Stimulated activated naive CD4-positive, alpha-beta T cell (primary cell): ENCODE measurements at regions not wholly inside any gene's neighbourhood (a gene's known extent, or its start where the extent isn't known, plus 50 kb on each side); places are given as distances from the start of the nearest gene placed in this dataset.

Experiments
- DNase-seq, 6 experiments: peaks; one replicate each; lab custom pipeline; 2025; lab: John Stamatoyannopoulos, UW

DNA sequence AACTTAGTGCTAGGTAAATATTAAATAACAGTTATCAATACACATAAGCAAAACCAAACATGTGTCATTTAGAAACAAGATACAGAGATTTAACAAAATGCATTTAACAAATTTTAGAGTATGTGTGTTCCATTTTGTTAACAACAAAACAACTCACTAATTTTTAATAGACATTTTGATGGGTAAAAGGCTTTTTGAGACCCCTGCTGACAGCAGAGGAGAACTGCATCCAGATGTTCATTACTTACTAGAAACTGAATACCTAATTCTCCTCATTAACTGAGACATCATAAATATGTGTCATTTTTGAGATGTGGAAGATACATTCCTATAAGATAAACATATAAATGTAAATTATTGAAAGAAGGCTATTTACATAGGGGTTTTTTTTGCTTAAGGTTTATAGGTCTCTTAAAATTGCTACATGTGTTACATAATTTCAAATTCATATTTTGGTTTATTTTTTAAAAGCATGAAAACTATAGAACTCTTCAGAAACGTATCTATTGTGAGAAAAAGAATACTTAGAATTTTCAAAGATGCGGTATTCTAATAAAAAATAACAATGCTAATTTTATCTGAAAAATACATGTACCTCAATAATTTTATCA lies 1009.8 kb downstream of the TUSC7 start:
- no peak for DNase-seq

DNA sequence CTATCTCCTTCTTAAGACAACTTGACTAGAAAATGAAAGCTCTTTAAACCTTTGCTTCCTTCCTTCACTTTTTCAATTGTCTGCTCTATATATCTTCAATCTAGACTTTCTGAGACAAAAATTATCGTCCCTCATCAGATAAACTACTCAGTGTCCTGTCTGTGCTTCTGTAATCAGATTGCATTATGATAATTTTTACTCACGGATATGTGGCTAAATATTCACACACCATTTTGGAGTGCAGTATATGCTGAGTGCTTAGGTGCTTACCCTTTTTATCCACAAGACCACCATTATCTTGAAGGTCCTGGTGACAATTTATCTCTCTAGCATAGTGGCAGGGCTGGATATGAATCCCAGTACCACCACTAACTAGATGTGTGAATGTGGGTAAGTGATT lies 1012.3 kb downstream of the TUSC7 start:
- DNase-seq: no peak

DNA sequence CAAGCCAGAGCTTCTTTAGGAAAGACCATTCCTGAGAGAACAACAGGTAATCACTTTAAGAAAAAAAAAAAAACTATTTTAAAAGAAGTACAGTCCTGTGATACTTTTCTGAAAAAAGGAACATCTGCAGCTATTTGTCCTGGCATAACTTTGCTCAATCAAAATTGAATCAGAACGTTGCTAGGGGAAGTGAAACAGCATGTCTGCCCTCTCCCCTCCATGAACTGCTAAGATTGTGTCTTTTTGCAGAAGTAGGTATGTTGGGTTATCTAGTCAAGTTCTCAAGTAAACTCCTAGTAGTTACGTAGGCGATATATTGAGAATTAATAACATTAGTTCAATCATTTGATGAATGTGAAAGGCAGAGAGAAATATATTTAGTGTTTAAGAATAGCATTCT lies 1013.3 kb downstream of the TUSC7 start:
- DNase-seq: no peak

DNA sequence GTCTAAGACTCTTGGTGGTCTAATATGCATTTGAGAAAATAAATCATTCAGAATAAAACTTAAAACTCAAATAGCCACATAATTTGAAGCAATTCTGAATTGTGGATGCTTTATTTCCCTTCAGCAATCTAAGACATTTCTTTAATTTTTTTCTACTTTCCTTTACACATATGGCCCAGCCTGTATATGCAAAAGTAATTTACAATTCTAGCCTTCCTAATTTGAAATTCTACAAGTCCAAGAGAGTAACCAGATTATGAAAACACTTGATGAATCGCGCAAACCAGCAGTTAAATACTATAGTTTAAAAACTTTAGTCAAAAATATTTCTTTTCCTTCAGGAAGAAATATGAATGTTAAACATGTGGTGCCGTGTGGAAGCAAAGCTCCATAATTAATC lies 1014.2 kb downstream of the TUSC7 start:
- DNase-seq: no peak

DNA sequence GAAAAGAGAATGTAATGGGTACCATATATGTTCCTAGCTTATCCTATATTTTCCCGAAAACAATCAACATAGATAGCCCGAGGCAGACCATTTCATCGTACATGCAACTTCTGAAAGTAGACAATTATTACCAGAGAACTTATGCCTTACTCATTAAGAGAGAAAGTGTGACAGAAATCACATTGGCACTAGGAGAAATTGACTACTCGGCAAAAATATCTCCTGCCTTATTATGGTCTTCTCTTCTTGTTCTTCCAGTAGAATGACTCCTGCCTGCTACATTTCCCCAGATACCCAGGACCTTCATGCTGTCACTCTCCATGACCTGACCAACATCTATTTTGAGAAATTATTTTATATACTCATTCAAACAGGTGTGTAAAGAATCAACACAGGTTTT lies 1015.7 kb downstream of the TUSC7 start:
- DNase-seq: no peak

DNA sequence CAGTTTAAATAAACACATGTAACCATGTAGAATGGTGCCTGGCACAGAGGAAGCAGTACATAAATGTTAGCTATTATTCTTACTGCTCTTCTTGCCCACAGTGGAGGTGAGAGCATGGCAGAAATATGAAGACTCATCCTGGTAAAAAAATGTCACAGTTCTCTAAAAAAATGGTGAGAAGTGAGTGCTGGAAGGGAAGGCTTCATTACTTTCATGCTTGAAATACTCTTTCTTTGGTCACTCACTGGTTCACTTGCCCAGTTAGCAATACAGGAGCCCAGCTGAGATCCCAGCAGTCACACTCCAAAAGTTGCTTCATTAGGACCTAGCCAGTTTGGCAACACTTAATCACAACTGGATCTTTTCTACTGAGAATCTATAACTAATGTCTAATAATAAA lies 1017.2 kb downstream of the TUSC7 start:
- no peak for DNase-seq

DNA sequence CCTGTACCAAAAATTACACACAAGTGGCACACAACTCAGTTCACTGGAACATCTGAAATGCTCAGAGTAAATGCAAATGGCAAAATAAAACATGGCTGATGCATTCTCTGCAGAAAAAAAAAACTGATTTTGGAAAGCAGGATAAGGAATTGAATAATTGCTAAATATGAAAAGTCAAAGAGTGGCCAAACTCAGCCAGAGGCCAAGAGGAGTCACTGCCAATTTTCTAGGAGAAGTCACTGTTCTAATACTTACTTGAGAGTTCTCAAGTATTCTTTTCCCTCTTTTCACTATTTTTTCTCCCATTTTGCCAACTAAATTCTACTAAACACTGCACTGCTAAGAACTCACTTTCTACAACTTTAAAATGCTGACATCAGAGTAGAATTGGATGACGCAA lies 1018.6 kb downstream of the TUSC7 start:
- no peak for DNase-seq

DNA sequence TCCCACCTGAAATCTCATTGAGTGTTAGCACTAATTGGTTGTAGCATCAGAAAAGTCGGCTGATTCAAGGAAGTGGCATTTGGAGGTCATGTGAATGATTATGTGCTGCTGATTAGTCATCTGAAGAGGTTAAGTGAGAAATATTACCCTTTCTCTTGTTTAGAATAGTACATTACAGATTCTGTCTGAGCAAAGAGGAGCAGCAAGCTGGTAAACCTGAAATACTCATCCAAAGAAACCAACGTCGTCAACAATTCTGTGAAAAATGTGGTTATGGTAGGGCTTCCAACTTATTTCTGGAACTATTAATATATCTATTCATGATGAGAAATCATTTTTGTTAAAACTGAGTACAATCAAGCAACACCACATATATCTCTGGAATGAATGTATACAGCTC lies 1024.9 kb downstream of the TUSC7 start:
- no peak for DNase-seq

DNA sequence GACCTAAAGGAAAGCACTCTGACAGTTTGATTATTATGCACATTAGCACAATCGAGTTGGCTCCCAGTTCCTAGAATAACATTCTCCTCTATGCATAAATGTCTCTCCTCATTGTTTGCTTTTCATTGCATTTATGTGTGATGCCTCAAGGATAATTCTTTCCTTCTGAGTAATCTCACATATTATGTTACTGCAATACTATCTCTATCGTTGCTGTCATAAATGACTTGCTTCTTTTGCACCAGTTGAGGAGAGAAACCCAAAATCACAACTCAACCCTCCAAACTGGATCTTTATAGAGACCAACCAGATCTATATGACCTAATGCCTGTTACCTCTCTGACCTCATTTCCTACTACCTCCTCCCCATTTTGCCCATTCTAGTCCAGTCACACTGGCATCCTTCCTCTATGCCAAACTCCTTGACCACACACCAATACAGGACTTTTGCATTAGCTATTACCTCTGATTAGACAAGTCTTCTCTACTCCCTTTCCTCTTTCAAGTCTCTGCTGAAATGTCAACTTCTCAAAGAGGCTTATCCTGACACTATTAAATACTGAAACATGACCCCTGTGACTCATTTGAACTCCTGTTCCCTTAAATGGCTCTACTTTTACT lies 1026.0 kb downstream of the TUSC7 start:
- no peak for DNase-seq

DNA sequence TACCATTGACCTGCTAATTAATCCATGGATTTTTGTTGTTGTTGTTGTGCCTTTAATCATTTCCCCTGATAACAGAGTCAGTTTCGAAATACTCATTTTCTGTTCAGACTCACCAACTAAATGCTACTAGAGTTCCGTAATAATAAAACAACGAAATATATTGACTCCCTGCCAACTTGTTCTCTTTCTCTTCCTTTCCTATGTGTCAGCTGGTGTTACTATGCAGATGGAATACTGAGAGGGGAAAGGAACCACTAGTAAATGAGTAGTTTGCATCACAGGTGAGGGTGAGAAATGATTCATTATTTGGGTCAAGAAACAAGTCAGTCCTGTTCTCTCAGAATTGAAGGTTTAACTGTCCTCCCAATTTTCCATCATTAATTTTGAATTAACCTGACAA lies 1027.3 kb downstream of the TUSC7 start:
- DNase-seq: no peak

DNA sequence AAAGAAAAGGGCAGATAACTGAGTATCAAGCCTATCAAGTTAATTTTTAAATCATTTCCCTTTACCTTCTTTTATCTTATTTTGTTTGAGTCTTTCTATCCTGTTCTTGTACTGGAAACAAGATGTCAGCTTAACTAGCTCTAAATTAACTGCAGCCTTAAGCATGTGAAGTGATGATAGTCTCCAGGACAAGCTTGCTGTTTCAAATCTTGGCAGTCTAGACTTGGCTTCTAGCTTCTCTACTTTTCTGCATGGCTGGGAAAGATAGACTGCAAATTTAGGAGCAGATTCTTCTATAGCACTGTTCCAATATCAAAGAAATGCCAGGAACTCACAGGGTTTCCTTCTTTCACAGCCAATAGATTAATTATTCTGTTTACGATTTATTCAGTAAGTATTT lies 1034.4 kb downstream of the TUSC7 start:
- no peak for DNase-seq

DNA sequence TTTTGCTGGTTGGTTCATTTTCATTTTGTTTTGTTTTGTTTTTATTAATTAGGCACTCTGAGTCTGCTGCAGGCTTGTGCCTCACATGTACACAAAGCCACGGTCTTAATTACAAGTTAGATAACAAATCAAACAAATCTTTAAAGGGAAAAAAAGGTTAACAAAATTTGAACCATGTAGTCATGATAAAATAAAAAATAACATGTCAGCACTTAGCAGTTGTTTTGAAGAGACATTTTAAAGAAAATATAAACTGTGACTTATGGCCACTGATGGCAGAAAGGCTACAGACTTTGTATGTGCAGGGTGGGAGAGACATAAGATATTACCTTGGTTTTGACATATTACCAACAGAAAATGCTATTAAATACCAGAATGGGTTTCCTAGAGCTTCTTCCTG lies 1035.4 kb downstream of the TUSC7 start:
- no peak for DNase-seq

DNA sequence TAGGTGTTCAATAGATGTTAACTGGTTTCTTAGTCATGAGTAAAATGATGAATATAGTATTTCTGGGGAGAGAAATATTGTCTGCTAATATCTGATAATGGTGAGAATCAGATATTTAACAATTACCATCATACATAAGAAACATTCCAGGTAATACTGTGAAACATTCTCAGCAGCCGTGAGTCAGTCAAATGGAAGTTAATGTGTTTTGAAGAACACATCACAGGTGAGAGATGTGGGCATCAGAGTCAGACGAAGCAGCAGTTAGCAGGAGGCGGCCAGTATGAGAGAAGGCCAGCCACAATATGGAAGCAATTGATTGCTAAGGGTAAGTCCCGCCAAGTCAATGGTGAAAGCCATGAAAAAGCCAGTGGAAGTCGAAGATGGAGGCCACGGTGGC lies 1035.9 kb downstream of the TUSC7 start:
- DNase-seq: no peak

DNA sequence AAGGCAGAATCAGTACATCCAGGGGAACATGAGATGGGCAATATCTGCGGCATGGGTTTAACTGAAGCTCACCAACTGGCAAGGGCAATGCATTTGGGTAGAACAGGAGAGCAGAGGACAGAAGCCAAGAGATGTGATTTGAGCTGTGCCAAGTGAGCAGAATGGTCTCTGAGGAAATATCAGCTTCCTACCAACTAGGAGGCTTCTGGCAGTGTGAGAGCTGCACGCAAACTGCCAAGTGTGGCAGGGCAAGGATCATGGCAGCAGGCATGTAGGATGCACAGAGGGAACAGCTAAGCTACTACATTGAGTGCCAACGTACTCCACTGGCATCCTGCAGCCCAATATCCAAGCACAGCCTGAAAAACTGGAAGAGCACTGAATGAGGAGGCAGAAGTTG lies 1036.5 kb downstream of the TUSC7 start:
- DNase-seq: no peak

DNA sequence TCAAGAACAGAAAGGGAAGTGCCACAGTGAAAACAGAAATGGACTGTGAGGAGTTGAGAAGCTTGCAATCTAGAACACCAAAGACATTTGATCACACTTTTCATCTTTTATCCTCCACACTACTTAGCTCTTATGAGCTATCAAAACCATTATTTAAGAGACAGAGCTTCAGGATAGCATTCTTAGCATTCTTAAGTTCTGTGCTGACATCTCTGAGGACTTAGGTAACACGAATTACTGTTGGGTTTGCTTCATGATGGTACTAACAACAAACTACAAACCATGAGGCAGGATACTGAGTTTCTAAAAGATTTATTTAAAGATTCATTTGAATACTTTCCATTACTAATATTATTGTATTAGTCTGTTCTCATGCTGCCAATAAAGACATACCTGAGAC lies 1038.6 kb downstream of the TUSC7 start:
- DNase-seq: no peak

DNA sequence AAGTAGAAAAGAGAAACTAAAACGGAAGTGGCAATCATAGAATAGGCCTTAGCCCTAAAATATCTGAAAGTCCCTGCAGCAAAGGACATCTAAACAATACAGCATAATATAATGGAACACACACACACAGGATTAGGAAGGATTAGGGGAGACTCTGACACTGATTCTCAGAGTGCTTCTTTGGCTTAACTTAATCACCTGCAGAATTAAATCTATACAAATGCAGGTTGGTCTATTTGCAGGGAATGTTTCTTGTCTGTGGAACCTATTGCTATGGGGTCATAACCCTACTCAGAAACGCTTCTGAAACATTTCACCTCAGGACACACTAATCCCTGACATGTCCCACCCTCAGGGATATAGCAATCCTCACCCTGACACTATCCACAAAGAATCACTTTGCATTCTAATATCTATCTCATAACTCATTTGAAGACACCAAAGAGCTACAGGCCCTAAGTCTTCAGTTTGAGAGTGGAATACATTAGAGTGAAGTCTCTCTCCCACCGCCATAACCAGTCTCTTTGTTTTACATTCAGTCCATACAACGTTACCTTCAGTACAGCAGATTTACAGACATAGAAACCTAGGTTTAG lies 1041.2 kb downstream of the TUSC7 start:
- DNase-seq: no peak

DNA sequence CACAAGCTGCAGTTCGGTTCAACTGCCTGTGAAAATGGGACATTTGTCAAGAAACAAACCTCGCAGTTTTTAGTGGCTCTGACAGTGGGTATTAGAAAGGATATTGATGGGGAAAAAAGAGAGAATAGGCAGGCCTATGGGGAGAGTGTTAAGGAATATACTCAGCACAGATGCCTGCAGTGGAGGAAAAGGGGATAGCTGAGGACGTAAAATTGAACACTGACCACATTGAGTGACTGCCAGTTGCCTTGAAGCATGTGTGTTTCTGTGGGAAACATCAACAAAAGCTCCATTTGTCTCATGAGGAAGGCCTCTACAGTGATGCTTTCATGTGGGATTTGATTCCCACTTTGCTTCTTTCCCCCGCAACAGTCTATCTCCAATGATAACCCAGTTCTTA lies 1042.1 kb downstream of the TUSC7 start:
- DNase-seq: no peak

DNA sequence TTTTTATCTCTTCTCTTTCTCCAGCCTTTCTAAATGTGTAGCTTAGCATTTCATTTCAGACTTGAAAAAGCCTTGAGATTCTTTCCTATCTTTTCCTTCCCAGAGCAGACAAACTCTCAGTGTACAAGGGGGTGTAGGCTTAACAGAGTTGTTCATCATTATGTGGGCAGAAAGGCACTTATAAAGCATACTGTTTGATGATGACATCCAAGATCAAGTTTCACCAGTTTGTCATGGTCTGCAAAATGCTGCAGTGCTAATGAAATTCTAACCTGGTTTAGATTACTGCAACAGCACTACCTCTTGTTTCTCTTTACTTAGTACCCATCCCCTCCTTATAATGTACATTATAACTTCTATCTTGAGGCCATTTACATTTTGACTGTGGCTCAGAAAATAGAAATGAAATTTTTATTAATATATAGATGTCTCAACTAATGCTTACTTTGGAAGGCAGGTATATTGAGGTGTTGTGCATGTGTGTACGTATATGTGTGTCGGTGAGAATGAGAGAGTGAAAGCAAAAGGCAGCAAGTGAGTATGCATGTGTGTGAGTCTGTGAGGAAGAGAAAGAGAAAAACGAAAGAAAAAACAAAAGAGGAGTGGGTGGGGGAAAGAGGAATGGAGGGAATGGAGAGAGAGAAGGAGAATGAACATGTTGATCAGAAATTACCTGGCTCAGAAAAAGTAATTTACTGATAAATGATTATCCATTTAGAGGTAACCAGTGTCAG lies 1043.6 kb downstream of the TUSC7 start:
- no peak for DNase-seq

DNA sequence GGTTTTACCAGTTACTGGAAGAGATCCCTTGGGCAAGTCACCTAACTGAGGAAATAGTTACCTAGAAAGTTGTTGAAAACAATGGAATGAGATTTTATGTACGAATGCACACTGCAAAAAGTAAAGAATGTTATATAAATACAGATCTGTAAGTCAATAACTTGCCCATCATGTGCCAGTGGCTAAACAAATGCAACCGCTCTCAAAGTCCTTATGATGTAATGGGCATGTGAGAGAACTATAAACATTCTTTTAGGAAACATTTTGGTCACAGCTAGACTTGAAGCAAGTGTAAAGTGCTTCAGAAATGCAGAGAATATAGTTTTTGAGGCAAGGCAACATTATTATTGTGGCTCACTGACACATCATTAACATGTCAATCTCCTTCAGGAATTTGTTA lies 1044.5 kb downstream of the TUSC7 start:
- DNase-seq: no peak

DNA sequence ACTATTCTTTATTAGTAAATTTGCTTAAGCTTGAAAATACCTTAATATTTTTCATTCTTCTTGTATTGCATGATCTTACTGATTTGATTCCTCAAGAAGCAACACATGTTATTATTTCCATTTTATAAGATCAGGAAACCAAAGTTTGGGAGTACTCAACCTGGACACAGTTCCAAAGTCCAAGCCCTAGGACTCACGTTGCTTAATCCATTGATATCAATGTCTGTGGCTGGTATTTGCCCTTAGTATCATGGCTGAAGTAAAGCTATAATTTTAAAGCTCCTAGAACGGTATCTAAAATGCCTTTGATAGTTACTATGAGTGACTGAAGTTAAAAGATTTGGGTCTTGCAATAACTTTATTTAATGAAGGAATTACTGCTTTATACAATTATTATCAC lies 1045.3 kb downstream of the TUSC7 start:
- DNase-seq: no peak

DNA sequence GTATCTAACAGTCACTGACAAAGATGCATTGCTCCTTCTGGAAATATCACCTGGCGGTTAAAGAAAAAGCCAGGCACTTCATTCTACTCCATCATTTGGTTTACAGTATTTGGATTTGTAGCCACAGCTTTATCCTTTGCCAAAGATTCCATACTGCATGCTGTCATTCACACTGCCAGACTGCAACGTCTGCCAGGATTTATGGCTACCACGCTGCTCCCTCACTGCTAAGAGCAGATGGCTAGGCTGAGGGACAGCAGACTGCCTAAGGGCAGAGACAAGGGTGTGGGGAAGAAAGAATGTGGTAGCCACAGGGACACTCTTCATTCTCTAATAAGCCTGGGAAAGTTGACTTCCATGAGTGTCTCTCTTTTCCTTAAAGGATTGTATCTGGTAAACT lies 1047.0 kb downstream of the TUSC7 start:
- no peak for DNase-seq

DNA sequence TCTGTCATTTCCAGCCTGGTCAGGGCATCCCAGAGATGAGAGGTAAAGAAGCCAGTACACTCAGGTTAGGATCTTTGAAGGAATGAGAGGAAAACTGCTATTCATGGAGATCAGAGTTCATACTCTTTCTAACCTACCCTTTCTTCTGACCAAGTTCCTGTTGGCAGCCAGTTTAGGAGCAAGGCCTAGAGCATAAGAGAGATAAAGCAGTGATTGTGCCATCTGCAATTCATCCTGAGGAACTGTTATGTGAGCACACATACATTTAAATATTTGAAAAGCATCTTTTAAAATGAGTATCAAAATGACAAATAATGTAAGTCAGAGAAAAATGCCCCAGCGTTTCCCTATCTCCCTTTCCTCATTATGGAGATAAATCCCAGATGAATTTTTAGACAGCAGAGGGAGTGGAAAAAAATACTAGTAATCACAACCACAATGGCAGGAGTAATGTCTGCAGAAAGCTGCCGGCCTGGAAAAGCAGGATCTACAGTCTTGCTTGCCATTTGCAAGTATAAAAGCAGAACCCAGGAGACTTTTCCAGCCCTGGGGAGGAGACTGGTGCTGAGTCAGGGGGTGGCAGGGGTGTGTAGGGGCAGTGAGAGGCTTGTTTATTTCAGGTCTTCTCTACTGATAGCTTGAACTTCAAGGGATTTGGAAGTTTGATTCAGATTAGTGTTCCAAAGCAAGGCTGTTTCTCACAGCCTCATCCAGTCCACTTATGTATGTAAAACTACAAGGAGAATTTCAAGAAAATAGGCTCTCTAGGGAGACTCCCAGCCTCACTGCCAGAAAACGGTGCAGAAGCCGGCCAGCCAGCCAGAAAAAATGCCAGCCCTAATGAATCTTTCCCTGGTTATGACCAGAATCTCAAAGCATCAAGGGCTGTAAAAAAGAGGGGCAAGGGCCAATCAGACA lies 1052.4 kb downstream of the TUSC7 start:
- no peak for DNase-seq
